ENCODE measurements at regions not wholly inside any gene's neighbourhood (a gene's known extent, or its start where the extent isn't known, plus 50 kb on each side); places are given as distances from the start of the nearest gene placed in this dataset.
"Not testable (repeated sequence)": the region's sequence is repeated elsewhere in the genome, so short reads cannot be mapped to it uniquely, and the experiment has no call there.

GRCh38 chr4:17030543-17030942 is 132.1 kb upstream of the LDB2 start:
- peak; percentile 22 for DNase-seq

GRCh38 chr4:17029964-17030363 is 131.5 kb upstream of the LDB2 start:
- Histone ChIP-seq H3K4me3 (ENCODE audit: low read length) (no peak overlapping the region), H3K9me3 (replicated peaks; ENCODE audit: control insufficient read depth, low read depth, low read length) (no peaks in the 10 kb centered on the region), H3K27ac (ENCODE audit: low read length) (no peak overlapping the region), H3K36me3 (ENCODE audit: control insufficient read depth, insufficient read depth, low read length) (no peaks in the 10 kb centered on the region), H3K27me3 (ENCODE audit: control insufficient read depth, insufficient read depth, low read length) (no peaks in the 10 kb centered on the region), H3K4me1 (ENCODE audit: control insufficient read depth, insufficient read depth, low read length) (no peaks in the 10 kb centered on the region)
- no peak for DNase-seq
- WGBS (ENCODE audit: insufficient coverage), result no CpG with 5 or more reads among the region's 2 CpGs

More at GRCh38 chr4:17030543-17030942, 132.1 kb upstream of the LDB2 start:
- Histone ChIP-seq H3K4me3 (ENCODE audit: low read length) (no peak overlapping the region), H3K4me1 (ENCODE audit: control insufficient read depth, insufficient read depth, low read length) (no peaks in the 10 kb centered on the region), H3K9me3 (replicated peaks; ENCODE audit: control insufficient read depth, low read depth, low read length) (no peaks in the 10 kb centered on the region), H3K27ac (ENCODE audit: low read length) (no peak overlapping the region), H3K36me3 (ENCODE audit: control insufficient read depth, insufficient read depth, low read length) (no peaks in the 10 kb centered on the region), H3K27me3 (ENCODE audit: control insufficient read depth, insufficient read depth, low read length) (no peaks in the 10 kb centered on the region)
- WGBS (ENCODE audit: insufficient coverage), result 77% methylated on average over 1 of the region's 1 CpG

GRCh38 chr4:17029432-17029831 is 131.0 kb upstream of the LDB2 start:
- Histone ChIP-seq H3K36me3 (ENCODE audit: control insufficient read depth, insufficient read depth, low read length) (no peaks in the 10 kb centered on the region), H3K27ac (ENCODE audit: low read length) (no peak overlapping the region), H3K9me3 (replicated peaks; ENCODE audit: control insufficient read depth, low read depth, low read length) (no peaks in the 10 kb centered on the region), H3K27me3 (ENCODE audit: control insufficient read depth, insufficient read depth, low read length) (no peaks in the 10 kb centered on the region), H3K4me3 (ENCODE audit: low read length) (no peak overlapping the region), H3K4me1 (ENCODE audit: control insufficient read depth, insufficient read depth, low read length) (no peaks in the 10 kb centered on the region)
- 84% methylated on average over 6 of the region's 7 CpGs for WGBS (ENCODE audit: insufficient coverage)
- DNase-seq, result no peak

- no peak overlapping the region for H3K27ac ChIP-seq (ENCODE audit: low read length)
- H3K27me3 ChIP-seq (ENCODE audit: control insufficient read depth, insufficient read depth, low read length), result no peaks in the 10 kb centered on the region
- no peaks in the 10 kb centered on the region for H3K4me1 ChIP-seq (ENCODE audit: control insufficient read depth, insufficient read depth, low read length)
- no peak overlapping the region for H3K4me3 ChIP-seq (ENCODE audit: low read length)
- no peaks in the 10 kb centered on the region for H3K9me3 ChIP-seq (replicated peaks; ENCODE audit: control insufficient read depth, low read depth, low read length)
- WGBS (ENCODE audit: insufficient coverage), result 62% methylated on average over 6 of the region's 6 CpGs
- DNase-seq, result peak; percentile 56
- no peaks in the 10 kb centered on the region for H3K36me3 ChIP-seq (ENCODE audit: control insufficient read depth, insufficient read depth, low read length)
Measured at GRCh38 chr4:17027495-17027894, 129.1 kb upstream of the LDB2 start.

- Histone ChIP-seq H3K4me3 (ENCODE audit: low read length) (no peak overlapping the region), H3K36me3 (ENCODE audit: control insufficient read depth, insufficient read depth, low read length) (no peaks in the 10 kb centered on the region), H3K27me3 (ENCODE audit: control insufficient read depth, insufficient read depth, low read length) (no peaks in the 10 kb centered on the region), H3K9me3 (replicated peaks; ENCODE audit: control insufficient read depth, low read depth, low read length) (no peaks in the 10 kb centered on the region), H3K4me1 (ENCODE audit: control insufficient read depth, insufficient read depth, low read length) (no peaks in the 10 kb centered on the region), H3K27ac (ENCODE audit: low read length) (no peak overlapping the region)
- 100% methylated on average over 1 of the region's 1 CpG for WGBS (ENCODE audit: insufficient coverage)
- no peak for DNase-seq
Measured at GRCh38 chr4:17024425-17024824, 126.0 kb upstream of the LDB2 start.

GRCh38 chr4:17020901-17021300 is 122.5 kb upstream of the LDB2 start:
- no peaks in the 10 kb centered on the region for H3K9me3 ChIP-seq (replicated peaks; ENCODE audit: control insufficient read depth, low read depth, low read length)
- no peak overlapping the region for H3K27ac ChIP-seq (ENCODE audit: low read length)
- 82% methylated on average over 4 of the region's 4 CpGs for WGBS (ENCODE audit: insufficient coverage)

GRCh38 chr4:17020451-17020850 is 122.0 kb upstream of the LDB2 start:
- no CpG with 5 or more reads among the region's 1 CpG for WGBS (ENCODE audit: insufficient coverage)
- DNase-seq, result no peak
- Histone ChIP-seq H3K36me3 (ENCODE audit: control insufficient read depth, insufficient read depth, low read length) (no peaks in the 10 kb centered on the region), H3K9me3 (replicated peaks; ENCODE audit: control insufficient read depth, low read depth, low read length) (no peaks in the 10 kb centered on the region), H3K27ac (ENCODE audit: low read length) (no peak overlapping the region), H3K4me1 (ENCODE audit: control insufficient read depth, insufficient read depth, low read length) (no peaks in the 10 kb centered on the region), H3K27me3 (ENCODE audit: control insufficient read depth, insufficient read depth, low read length) (no peaks in the 10 kb centered on the region), H3K4me3 (ENCODE audit: low read length) (no peak overlapping the region)

More at GRCh38 chr4:17020901-17021300, 122.5 kb upstream of the LDB2 start:
- Histone ChIP-seq H3K36me3 (ENCODE audit: control insufficient read depth, insufficient read depth, low read length) (no peaks in the 10 kb centered on the region), H3K4me3 (ENCODE audit: low read length) (no peak overlapping the region), H3K27me3 (ENCODE audit: control insufficient read depth, insufficient read depth, low read length) (no peaks in the 10 kb centered on the region), H3K4me1 (ENCODE audit: control insufficient read depth, insufficient read depth, low read length) (no peaks in the 10 kb centered on the region)
- no peak for DNase-seq

- no CpG with 5 or more reads among the region's 1 CpG for WGBS (ENCODE audit: insufficient coverage)
- not testable (repeated sequence) for H3K9me3 ChIP-seq (replicated peaks; ENCODE audit: control insufficient read depth, low read depth, low read length); H3K4me1 ChIP-seq (ENCODE audit: control insufficient read depth, insufficient read depth, low read length); H3K36me3 ChIP-seq (ENCODE audit: control insufficient read depth, insufficient read depth, low read length); H3K27me3 ChIP-seq (ENCODE audit: control insufficient read depth, insufficient read depth, low read length); DNase-seq; H3K27ac ChIP-seq (ENCODE audit: low read length); H3K4me3 ChIP-seq (ENCODE audit: low read length)
Measured at GRCh38 chr4:17018621-17019020, 120.2 kb upstream of the LDB2 start.

GRCh38 chr4:17018013-17018412 is 119.6 kb upstream of the LDB2 start:
- DNase-seq, result peak; percentile 35
- 35% methylated on average over 2 of the region's 3 CpGs for WGBS (ENCODE audit: insufficient coverage)
- H3K27ac ChIP-seq (ENCODE audit: low read length), result no peak overlapping the region
- no peaks in the 10 kb centered on the region for H3K27me3 ChIP-seq (ENCODE audit: control insufficient read depth, insufficient read depth, low read length)
- H3K4me1 ChIP-seq (ENCODE audit: control insufficient read depth, insufficient read depth, low read length), result no peaks in the 10 kb centered on the region
- H3K9me3 ChIP-seq (replicated peaks; ENCODE audit: control insufficient read depth, low read depth, low read length), result no peaks in the 10 kb centered on the region
- H3K4me3 ChIP-seq (ENCODE audit: low read length), result no peak overlapping the region
- H3K36me3 ChIP-seq (ENCODE audit: control insufficient read depth, insufficient read depth, low read length), result no peaks in the 10 kb centered on the region

GRCh38 chr4:17013382-17014006 is 115.0 kb upstream of the LDB2 start:
- H3K4me1 ChIP-seq (ENCODE audit: control insufficient read depth, insufficient read depth, low read length), result no peaks in the 10 kb centered on the region
- DNase-seq, result peak; percentile 74
- WGBS (ENCODE audit: insufficient coverage), result no CpG with 5 or more reads among the region's 4 CpGs
- H3K4me3 ChIP-seq (ENCODE audit: low read length), result no peak overlapping the region
- H3K9me3 ChIP-seq (replicated peaks; ENCODE audit: control insufficient read depth, low read depth, low read length), result no peaks in the 10 kb centered on the region
- no peaks in the 10 kb centered on the region for H3K27me3 ChIP-seq (ENCODE audit: control insufficient read depth, insufficient read depth, low read length)
- no peak overlapping the region for H3K27ac ChIP-seq (ENCODE audit: low read length)
- H3K36me3 ChIP-seq (ENCODE audit: control insufficient read depth, insufficient read depth, low read length), result no peaks in the 10 kb centered on the region

GRCh38 chr4:17012451-17012850 is 114.0 kb upstream of the LDB2 start:
- Histone ChIP-seq H3K27me3 (ENCODE audit: control insufficient read depth, insufficient read depth, low read length) (no peaks in the 10 kb centered on the region), H3K27ac (ENCODE audit: low read length) (no peak overlapping the region), H3K9me3 (replicated peaks; ENCODE audit: control insufficient read depth, low read depth, low read length) (no peaks in the 10 kb centered on the region), H3K4me1 (ENCODE audit: control insufficient read depth, insufficient read depth, low read length) (no peaks in the 10 kb centered on the region), H3K36me3 (ENCODE audit: control insufficient read depth, insufficient read depth, low read length) (no peaks in the 10 kb centered on the region), H3K4me3 (ENCODE audit: low read length) (no peak overlapping the region)
- WGBS (ENCODE audit: insufficient coverage), result no CpG with 5 or more reads among the region's 3 CpGs
- DNase-seq, result no peak

All from muscle of leg (tissue), 3 donors.